Epidermal melanocyte (primary cell): ENCODE measurements at regions not wholly inside any gene's neighbourhood (a gene's known extent, or its start where the extent isn't known, plus 50 kb on each side); places are given as distances from the start of the nearest gene placed in this dataset.

ENCODE experiments used
- DNase-seq: peaks from one replicate; pipeline ENCODE4 v3.0.0; 2011; ENCODE audit warnings: low spot score; ENCODE audit not compliant: insufficient read length

DNA sequence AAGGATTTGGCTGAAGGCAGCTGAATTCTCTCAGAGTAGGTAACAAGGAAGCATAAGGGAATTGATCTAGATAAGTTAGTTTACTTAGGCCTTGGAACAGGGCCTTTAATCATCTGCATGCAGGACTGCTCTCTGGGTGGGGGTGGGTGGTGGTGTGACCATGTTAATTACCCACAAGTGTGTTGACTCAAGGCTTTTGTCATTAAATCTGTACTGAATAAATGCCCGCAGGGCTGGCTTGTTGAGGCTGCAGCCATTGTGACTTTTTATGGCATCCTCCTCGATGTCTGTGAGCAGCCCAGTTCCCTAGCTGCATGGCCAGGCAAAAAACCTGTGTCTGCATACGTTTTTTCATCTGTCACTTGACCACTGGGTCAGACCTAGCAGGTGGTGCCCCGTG, 63.5 kb upstream of the ASCC3 start:
- DNase-seq, result no peak

DNA sequence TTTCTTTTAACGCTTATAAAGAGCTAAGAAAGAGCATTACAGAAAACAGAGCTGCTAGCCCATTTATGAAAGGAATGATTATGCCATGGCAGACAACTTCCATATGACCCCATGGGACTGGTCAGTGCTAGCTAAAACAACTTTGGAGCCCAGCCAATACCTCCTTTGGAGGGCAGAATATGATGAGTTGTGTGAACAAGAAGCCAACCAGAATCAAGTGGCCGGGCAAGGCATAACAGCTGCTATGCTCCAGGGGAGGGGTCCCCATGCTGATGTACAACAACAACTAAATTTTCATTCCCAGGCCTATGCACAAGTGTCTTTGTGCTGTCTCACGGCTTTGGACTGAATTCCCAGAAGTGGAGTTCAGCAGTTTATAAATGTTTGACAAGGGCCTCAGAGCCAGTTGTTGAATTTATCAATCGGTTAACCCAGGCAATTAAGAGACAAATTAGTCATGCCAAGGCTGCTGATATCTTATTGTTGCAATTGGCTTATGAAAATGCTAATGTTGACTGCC, 65.0 kb upstream of the ASCC3 start:
- no peak for DNase-seq

DNA sequence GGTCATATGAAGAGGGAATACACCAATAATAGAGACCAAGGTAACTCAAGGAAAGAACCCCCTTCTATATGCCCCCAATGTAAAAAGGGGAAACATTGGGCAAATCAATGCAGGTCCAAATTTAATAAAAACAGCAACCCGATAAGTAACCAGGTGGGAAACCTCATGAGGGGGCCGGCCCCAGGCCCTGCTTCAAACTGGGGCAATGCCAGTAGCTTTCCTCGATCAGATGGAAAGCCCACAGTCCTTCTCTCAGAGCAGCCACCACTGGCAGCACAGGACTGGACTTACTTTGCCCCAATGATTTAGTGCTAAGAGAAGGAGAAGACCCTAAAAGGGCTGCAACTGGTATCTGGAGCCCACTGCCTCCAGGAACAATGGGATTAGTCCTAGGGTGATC, 65.6 kb upstream of the ASCC3 start:
- no peak for DNase-seq

- DNase-seq, result no peak
These were observed 67.4 kb upstream of the ASCC3 start for GRCh38 chr6:100948381-100949133.

GRCh38 chr6:100952006-100952405, 70.9 kb upstream of the ASCC3 start:
- DNase-seq, result no peak

- no peak for DNase-seq
These were observed 78.2 kb upstream of the ASCC3 start for GRCh38 chr6:100959280-100959679.

GRCh38 chr6:100962466-100962865, 81.3 kb upstream of the ASCC3 start:
- no peak for DNase-seq

DNA sequence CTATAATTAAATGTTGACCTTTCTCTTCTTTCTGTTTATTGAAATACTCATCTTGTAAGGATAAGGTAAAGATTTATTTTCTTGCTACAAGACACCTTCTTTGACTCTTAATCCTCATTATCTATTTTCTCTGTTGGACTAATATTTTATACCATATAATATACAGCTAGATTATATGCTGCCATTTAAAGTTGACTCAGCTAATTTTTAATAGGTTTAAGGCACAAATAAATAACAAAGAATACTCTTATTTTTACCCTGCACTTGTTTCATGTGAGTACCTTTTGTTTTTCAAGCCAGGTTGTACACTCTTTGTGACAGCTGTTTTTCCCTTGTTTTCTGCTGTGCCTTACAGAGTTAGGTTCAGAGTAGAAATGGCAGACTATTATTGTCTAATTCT, 83.9 kb upstream of the ASCC3 start:
- DNase-seq, result no peak

GRCh38 chr6:100968949-100969348, 87.8 kb upstream of the ASCC3 start:
- no peak for DNase-seq

- DNase-seq, result no peak
These were observed 98.1 kb upstream of the ASCC3 start for GRCh38 chr6:100979267-100979666.

DNA sequence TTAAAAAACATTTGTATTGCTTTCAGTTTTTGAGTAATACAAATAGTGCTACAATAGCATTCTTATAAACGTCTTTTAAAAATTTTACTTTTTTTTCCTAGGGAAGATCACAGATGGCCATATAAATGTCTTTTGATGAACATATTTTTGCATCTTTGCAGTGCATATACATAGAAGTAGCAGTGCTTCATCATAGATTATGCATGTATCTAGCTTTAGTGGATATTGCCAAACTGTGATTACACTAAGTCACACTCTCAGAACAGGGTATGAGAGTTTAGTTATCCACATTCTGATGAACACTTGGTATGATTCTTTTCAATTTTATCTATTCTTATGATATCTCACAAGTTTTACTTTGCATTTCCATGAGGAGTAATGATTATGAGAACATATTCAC, 99.8 kb upstream of the ASCC3 start:
- DNase-seq, result no peak

- no peak for DNase-seq
These were observed 105.8 kb upstream of the ASCC3 start for GRCh38 chr6:100986921-100987320.

GRCh38 chr6:100987556-100987955, 106.4 kb upstream of the ASCC3 start:
- no peak for DNase-seq

DNA sequence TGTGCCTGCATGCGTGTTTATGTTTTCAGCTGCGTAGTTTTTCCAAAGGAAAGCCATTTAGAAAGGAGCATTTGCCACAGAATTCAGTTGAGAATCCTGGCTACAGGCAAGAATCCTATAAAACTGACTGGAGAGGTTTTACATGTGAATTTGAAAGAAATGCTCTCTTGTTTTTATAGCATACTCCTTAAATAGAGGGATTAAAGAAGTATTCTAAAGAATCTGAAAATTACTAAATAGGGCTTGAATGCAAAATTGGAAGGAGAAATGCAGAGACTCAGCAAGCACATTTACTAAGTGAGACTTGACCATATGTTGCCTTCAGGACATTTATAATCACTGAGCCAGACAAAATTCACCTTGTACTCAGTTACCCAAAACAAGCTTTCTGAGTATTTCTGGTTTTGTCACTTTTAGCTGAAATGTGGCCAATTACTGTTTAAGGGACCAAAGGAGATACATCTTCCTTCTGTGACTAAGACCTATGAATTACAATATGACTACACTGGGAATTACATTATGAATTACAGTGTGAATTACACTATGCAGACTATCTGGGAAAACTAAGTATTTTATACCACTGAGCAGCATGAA, 107.4 kb upstream of the ASCC3 start:
- no peak for DNase-seq

- DNase-seq, result no peak
These were observed 108.9 kb upstream of the ASCC3 start for GRCh38 chr6:100990070-100990469.

DNA sequence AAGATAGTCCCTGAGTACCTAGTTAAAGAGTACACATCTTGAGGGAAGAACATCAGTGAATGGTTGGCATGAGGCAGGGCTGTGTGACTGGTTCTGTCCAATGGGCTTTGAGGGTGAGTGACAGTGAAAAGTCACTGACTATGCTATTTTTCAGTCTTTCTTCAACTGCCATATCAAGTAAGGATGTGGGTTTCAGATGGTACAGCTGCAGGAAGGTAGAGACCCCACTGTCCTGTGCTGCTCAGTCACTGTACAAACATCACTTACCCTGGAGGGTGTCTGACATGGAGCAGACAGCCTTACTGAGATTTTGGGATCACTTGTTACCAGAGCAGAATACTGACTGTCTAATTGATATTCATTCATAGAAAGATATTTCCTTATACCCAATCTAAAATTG, 115.3 kb upstream of the ASCC3 start:
- DNase-seq, result no peak

DNA sequence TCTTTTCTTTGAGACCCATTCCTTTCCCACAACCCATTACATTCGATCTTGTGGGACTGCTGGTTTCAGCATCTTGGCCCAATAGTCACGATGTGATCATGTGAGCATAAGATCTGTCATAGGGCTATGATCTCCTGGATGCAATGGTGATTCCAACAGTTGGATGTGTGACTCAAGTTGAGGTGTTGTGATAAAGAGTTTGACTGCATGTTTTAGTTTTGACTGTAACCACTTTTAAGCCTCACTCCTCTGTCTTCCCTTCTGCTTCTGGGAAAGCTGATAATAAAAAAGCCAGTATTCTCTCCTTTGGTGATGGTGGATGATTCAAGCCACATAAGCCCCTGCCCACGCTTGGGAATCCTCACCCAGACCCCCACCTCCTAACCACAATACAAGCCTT, 117.0 kb upstream of the ASCC3 start:
- no peak for DNase-seq

DNA sequence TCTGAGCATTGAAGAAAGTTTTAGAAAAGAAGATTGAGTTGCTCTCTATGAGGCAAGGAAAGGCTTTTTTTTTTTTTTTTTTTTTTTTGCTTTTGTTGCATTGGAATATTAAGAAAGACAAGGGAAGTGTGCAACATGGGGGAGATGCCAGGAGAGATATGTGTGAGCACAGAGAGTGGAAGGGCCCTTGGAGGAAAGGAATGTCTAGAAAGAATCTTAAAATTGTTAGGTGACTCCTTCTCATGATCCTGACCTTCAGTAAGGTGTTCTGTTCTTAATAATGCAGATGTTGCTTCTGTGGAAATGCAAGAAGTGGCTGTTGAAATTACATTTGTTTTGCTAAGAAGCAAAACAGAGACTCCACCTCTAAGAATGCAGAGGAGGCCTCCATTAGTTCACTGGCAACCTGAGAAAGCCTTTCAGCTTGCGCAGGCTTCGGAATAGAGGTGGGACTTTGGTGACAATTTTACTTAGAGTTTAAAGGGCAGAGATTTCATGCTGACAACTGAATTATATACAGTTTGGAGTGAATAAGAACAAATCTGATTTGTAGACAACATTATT, 118.0 kb upstream of the ASCC3 start:
- DNase-seq, result no peak

- no peak for DNase-seq
These were observed 119.2 kb upstream of the ASCC3 start for GRCh38 chr6:101000341-101000740.

DNA sequence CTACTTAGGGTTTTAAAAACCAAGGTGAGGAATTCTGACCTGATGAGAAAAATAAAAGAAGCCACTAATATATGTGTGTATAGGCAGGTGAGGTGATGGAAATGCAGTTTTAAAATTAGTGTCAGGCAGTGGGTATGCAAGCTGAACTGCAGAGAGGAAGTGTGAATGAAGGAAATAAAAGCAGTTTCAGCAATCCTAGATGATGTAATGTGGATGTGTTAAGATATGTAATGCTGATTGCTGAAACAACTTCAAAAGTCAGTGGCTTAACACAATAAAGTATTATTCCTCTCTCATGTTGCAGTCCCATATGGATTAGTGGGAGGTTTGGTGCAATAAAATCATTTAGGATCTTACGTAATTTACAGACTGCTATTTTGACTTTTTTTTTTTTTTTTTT, 119.9 kb upstream of the ASCC3 start:
- DNase-seq, result no peak

- DNase-seq, result no peak
These were observed 120.5 kb upstream of the ASCC3 start for GRCh38 chr6:101001607-101002006.

DNA sequence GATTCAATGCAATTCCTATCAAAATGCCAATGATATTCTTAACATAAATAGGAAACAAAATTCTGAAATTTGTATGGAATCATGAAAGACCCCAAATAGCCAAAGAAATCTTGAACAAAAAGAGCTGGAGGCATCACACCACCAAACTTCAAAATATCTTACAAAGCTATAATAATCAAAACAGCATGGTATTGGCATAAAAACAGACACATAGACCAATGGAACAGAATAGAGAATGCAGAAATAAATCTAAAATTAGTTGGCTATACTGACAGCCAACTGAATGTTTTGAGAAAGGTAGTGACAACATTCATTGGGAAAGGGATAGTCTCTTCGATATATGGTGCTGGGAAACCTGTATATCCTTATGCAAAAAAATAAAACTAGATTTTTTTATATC, 121.9 kb upstream of the ASCC3 start:
- DNase-seq, result no peak

- DNase-seq, result no peak
These were observed 130.1 kb upstream of the ASCC3 start for GRCh38 chr6:101011186-101011585.
